Central memory CD8-positive, alpha-beta T cell (primary cell): ENCODE measurements at regions not wholly inside any gene's neighbourhood (a gene's known extent, or its start where the extent isn't known, plus 50 kb on each side); places are given as distances from the start of the nearest gene placed in this dataset.

Experiments used
- ATAC-seq: fragments of 150-1000 bp; cut with Tn5 transposase; replicated peaks from 2 replicates; pipeline ENCODE4 v1.10.0; 2022; ENCODE audit warnings: mild to moderate bottlenecking, moderate FRiP score, moderate number of reproducible peaks; ENCODE audit not compliant: poor library complexity, severe bottlenecking; ENCODE audit errors: extremely low read depth
- DNase-seq, 2 donors: peaks; one replicate each; pipeline ENCODE4 v3.0.0; 2021; ENCODE audit warnings: low spot score in 2 of 2
- H3K27ac Mint-ChIP-seq: one replicate; pipeline ENCODE4 v1.8.0; 2022; ENCODE audit warnings: low read depth, mild to moderate bottlenecking, moderate library complexity, mixed read lengths
- H3K27me3 Mint-ChIP-seq: one replicate; pipeline ENCODE4 v1.8.0; 2022; ENCODE audit warnings: mixed read lengths
- H3K36me3 Mint-ChIP-seq: one replicate; pipeline ENCODE4 v1.8.0; 2022; ENCODE audit warnings: mild to moderate bottlenecking, moderate library complexity, mixed read lengths; ENCODE audit not compliant: insufficient read depth
- H3K4me1 Mint-ChIP-seq: one replicate; pipeline ENCODE4 v1.8.0; 2022; ENCODE audit warnings: mixed read lengths
- H3K4me3 Mint-ChIP-seq: one replicate; pipeline ENCODE4 v1.8.0; 2022; ENCODE audit warnings: mild to moderate bottlenecking, moderate library complexity, mixed read lengths
- H3K9me3 Mint-ChIP-seq: one replicate; pipeline ENCODE4 v1.8.0; 2022; ENCODE audit warnings: mixed read lengths

DNA sequence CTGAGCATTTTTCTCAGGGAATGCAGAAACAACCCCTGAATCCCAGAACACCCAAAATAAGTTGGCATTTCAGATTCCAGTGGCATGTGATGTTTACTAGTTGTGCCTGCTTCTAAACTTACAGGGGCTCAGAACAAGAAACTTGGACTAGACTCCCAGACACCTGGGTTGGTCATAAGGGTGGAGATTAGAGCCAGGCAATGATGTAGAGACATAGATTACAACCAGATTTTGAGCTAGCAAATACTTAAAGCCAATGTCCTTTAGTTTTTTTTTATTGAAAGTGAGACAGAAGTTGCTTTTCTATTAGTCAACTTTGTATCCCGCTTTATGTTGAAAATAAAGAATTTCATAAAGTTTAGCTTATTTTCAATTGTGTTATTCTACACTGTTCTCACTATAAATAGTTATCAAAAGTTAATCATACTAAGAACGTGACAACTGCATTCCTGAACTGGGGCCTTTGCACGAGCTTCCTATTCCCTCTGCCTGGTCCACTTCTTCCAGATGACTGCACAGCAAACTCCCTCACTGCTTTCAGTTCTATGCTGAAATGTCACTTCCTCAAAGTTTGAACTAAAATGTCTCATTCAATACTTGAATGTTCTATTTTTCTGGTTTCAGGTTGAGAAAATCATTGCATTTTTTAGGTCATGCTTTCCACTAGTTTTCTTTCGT lies 224.7 kb upstream of the PPP1R2C start:
- no peak overlapping the region for H3K27ac Mint-ChIP-seq
- ATAC-seq (no peak), DNase-seq (no peak)
- peaks cover 1% of the 10 kb centered on the region for H3K36me3 Mint-ChIP-seq
- H3K4me1 Mint-ChIP-seq: no peaks in the 10 kb centered on the region
- H3K4me3 Mint-ChIP-seq: no peak overlapping the region
- H3K27me3 Mint-ChIP-seq: no peaks in the 10 kb centered on the region
- no peaks in the 10 kb centered on the region for H3K9me3 Mint-ChIP-seq

DNA sequence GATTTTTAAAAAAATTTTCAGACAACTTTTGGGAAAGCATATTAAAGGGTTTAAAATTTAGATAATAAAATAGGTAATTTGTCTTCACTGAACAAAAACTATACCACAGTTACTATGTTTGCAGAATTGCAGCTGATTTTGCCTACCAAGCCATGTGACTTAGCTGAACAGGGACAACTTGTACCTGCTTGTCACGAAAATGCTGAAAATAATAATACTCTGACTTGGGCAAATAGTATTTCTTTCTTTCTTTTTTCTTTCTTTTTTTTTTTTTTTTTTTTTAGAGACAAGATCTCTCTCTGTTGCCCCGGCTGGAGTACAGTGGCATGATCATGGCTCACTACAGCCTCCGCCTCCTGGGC lies 225.2 kb upstream of the PPP1R2C start:
- Mint-ChIP-seq H3K4me1 (no peaks in the 10 kb centered on the region), H3K9me3 (no peaks in the 10 kb centered on the region), H3K27me3 (no peaks in the 10 kb centered on the region), H3K4me3 (no peak overlapping the region), H3K36me3 (peaks cover 1% of the 10 kb centered on the region), H3K27ac (no peak overlapping the region)
- ATAC-seq (no peak), DNase-seq (no peak)

DNA sequence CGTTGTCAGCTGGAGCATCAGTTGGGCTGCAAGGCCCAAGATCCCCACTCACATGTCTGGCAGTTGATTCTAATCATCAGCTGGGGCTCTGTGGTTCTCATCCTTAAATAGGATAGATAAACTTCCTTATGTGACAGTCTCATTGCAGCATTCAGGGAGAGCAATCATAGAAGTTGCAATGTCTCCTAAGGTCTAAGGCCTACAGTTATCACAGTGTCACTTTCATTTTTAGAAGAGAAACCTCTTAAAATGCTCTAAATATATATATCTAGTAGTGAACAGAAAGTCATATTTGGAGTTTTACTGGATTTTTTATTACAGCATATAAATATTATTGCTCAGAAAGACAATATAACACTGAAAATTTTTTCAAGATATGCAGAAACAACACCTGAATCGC lies 226.0 kb upstream of the PPP1R2C start:
- Mint-ChIP-seq H3K36me3 (peaks cover 1% of the 10 kb centered on the region), H3K4me3 (no peak overlapping the region), H3K4me1 (no peaks in the 10 kb centered on the region), H3K27ac (no peak overlapping the region), H3K27me3 (no peaks in the 10 kb centered on the region), H3K9me3 (no peaks in the 10 kb centered on the region)
- ATAC-seq (no peak), DNase-seq (no peak)

DNA sequence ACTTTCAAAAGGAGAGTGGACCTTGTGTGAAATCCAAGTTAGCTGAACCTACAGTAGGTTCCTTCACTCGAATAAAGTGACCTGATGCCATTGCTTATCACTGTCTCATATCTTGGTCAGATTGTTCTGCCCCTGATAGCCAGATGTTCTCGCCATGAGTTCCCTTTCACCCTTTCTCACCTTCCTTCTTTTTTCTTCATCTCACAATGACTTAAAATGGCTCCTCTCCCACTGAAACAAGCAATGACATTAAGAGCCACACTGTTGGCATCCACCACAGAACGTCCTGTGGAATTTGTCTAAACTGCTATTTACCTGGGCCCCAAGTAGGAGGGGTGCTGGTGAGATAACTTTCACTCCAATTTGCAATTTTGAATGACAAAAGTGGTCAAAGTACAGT lies 227.6 kb upstream of the PPP1R2C start:
- Mint-ChIP-seq H3K27me3 (no peaks in the 10 kb centered on the region), H3K36me3 (peaks cover 1% of the 10 kb centered on the region), H3K27ac (no peak overlapping the region), H3K4me3 (no peak overlapping the region), H3K4me1 (no peaks in the 10 kb centered on the region), H3K9me3 (no peaks in the 10 kb centered on the region)
- no peak for ATAC-seq
- no peak for DNase-seq

DNA sequence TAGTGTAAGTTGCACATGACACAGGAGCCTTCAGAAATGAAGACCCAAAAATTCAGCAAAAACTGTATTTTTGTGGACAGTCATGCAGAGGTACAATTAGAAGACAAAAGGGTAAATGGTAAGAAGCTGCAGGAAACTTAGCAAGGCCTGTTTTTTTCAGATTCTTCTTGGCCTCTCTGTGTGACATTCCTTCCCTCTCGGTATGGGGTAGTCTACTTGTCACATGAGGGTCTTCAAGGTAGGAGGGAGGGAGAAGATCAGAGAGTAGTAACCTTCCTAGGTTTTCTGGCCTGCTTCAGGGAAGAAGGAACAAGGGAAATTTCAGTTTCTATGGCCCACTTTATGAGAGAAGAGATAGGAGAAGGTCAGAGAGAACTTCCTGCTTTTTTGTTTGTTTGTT lies 230.4 kb upstream of the PPP1R2C start:
- Mint-ChIP-seq H3K4me3 (no peak overlapping the region), H3K27me3 (no peaks in the 10 kb centered on the region), H3K4me1 (no peaks in the 10 kb centered on the region), H3K9me3 (no peaks in the 10 kb centered on the region), H3K36me3 (peaks cover 1% of the 10 kb centered on the region), H3K27ac (no peak overlapping the region)
- DNase-seq (no peak), ATAC-seq (no peak)

DNA sequence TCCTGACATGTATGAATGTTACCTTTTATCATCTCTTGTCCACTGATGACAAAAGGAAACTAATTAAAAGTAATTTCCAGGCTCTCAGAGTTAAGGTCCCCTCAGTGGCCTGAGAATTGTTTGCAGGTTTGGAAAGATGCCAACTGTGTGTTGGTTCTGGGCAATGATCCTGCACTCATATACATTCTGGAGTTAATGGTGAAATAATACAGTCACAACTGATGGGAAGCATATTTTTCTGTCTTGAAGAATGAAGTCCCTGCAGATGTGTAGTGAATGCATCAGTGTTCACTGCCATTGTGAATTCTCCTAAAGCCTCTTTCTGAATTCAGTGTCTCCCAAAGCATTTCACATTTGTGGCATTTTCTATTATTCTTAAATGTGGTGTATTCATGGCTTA lies 238.1 kb upstream of the PPP1R2C start:
- ATAC-seq: no peak
- DNase-seq: no peak
- H3K27me3 Mint-ChIP-seq: no peaks in the 10 kb centered on the region
- H3K4me1 Mint-ChIP-seq: no peaks in the 10 kb centered on the region
- no peak overlapping the region for H3K4me3 Mint-ChIP-seq
- no peaks in the 10 kb centered on the region for H3K36me3 Mint-ChIP-seq
- no peaks in the 10 kb centered on the region for H3K9me3 Mint-ChIP-seq
- no peak overlapping the region for H3K27ac Mint-ChIP-seq

DNA sequence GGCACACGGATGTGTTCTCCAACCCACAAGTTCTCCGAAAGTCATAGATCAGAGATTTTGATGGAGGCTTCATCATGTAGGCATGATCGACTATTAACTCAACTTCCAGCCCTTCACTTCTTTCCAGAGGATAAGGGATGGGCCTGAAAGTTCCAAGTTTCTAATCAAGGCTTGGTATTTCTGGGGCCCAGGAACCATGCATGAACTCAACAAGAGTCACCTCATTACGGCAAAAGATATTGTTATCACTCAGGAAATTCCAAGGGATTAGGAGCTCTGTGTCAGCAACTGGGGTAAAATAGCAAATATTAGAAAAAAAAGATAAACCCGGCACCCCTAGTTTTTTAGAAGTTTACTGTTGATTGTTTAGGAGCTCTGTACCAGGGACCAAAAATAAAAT lies 240.1 kb upstream of the PPP1R2C start:
- no peak overlapping the region for H3K27ac Mint-ChIP-seq
- DNase-seq: no peak
- no peak overlapping the region for H3K4me3 Mint-ChIP-seq
- H3K4me1 Mint-ChIP-seq: no peaks in the 10 kb centered on the region
- no peaks in the 10 kb centered on the region for H3K9me3 Mint-ChIP-seq
- no peaks in the 10 kb centered on the region for H3K36me3 Mint-ChIP-seq
- ATAC-seq: no peak
- H3K27me3 Mint-ChIP-seq: no peaks in the 10 kb centered on the region

DNA sequence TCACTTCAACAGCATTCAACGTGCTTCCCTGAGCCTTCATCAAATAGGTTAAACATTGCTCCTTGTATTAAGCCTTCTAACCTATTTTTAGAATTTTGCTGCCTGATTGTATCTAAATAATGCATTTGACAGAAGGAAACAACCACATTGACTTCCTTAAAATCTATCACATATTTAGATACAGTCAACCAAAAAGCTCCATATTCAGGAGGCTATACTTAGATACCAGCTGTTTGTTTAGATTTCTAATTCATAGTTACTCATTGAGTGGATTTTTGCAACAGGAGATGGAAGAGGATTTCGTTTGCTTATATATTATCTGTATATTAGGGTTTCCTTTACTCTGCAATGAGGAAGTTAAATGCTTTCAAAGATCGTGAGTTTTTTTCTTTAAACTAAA lies 241.1 kb upstream of the PPP1R2C start:
- no peaks in the 10 kb centered on the region for H3K9me3 Mint-ChIP-seq
- no peak overlapping the region for H3K27ac Mint-ChIP-seq
- no peaks in the 10 kb centered on the region for H3K36me3 Mint-ChIP-seq
- no peaks in the 10 kb centered on the region for H3K27me3 Mint-ChIP-seq
- H3K4me3 Mint-ChIP-seq: no peak overlapping the region
- no peak for DNase-seq
- no peak for ATAC-seq
- H3K4me1 Mint-ChIP-seq: no peaks in the 10 kb centered on the region

DNA sequence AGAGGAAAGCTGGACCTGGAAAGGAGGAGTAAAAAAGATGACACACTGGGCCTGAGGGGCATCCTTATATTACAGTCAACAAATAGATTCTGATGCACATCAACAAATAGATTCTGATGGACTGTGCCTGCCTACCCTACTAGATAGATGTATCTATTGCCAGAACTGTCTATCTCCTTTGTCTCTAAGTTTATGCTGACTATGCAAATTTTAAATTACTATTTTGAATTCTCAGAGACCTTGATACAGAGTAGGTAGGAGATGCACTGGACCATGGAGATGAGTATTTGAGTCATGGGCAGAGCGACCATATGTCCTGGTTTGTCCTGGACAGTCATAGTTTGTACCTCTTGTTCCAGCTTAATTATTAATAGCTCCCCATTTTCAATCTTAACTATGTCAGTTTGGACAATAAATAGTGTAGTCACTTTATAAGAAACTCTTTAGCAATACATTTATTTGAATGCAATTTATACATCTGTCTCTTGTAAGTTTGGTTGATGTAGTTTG lies 247.9 kb upstream of the PPP1R2C start:
- H3K36me3 Mint-ChIP-seq: no peaks in the 10 kb centered on the region
- H3K4me3 Mint-ChIP-seq: no peak overlapping the region
- no peaks in the 10 kb centered on the region for H3K9me3 Mint-ChIP-seq

DNA sequence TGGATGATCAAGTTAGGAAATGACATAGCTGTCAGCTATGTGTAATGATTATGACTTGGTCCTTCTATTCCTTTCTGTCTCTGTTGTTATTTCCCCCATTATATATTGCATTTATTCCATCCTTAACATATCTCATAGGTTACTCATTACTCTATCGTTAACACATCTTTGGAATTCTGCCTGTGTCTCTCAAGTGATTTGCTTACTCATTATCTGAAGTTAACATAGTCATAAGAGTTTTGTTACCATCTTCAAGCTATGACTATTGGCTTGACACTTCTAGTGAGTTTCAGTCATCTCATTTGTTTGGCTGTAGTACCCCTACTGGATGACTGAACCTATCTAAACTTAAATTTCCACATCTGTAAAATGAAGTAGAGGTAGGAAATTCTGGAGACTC lies 286.1 kb upstream of the PPP1R2C start:
- no peak overlapping the region for H3K4me3 Mint-ChIP-seq
- H3K9me3 Mint-ChIP-seq: no peaks in the 10 kb centered on the region
- ATAC-seq: no peak
- DNase-seq: no peak
- no peaks in the 10 kb centered on the region for H3K4me1 Mint-ChIP-seq
- no peaks in the 10 kb centered on the region for H3K36me3 Mint-ChIP-seq
- no peaks in the 10 kb centered on the region for H3K27me3 Mint-ChIP-seq
- H3K27ac Mint-ChIP-seq: no peak overlapping the region

More for the DNA sequence above, 247.9 kb upstream of the PPP1R2C start:
- no peaks in the 10 kb centered on the region for H3K4me1 Mint-ChIP-seq
- ATAC-seq: no peak
- H3K27ac Mint-ChIP-seq: no peak overlapping the region
- DNase-seq: no peak
- no peaks in the 10 kb centered on the region for H3K27me3 Mint-ChIP-seq

DNA sequence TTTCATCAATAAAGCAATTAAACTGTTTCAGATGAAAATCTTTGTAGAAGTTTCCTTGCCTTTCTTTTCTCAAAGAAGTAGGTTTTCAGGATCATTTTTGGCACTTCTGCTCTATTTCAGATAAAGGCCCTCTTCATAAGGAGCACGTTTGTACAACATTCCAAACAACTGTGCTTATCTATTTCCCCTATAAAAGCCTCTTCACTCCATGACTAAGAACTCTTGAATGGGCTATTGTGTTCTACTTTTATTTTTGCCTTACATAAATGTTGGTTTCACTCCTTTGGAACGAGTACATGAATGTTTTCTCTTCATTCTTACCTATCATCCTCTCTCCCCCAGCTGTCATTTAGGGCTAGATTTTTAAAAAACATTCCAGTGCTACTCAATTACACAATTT lies 288.0 kb upstream of the PPP1R2C start:
- ATAC-seq (no peak), DNase-seq (no peak)
- no peaks in the 10 kb centered on the region for H3K4me1 Mint-ChIP-seq
- H3K4me3 Mint-ChIP-seq: no peak overlapping the region
- H3K36me3 Mint-ChIP-seq: no peaks in the 10 kb centered on the region
- no peaks in the 10 kb centered on the region for H3K27me3 Mint-ChIP-seq
- no peak overlapping the region for H3K27ac Mint-ChIP-seq
- no peaks in the 10 kb centered on the region for H3K9me3 Mint-ChIP-seq

DNA sequence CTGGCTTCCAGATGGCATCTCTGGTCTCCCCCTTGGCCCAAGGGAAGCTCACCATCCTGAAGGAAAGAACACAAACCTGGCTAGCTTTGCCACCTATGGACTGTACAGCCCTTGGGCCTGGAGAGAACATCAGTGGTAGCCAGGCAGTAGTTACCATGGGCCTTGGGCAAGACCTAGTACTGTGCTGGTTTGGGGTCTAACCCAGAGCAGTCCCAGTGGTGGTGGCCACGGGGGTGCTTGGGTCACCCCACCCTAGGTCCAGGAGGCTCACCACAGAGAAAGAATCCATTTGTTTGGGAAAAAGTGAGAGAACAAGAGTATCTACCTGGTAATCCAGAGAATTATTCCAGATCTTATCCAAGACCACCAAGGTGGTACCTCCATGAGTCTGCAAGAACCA lies 290.7 kb upstream of the PPP1R2C start:
- no peaks in the 10 kb centered on the region for H3K36me3 Mint-ChIP-seq
- no peaks in the 10 kb centered on the region for H3K4me1 Mint-ChIP-seq
- ATAC-seq: no peak
- H3K27me3 Mint-ChIP-seq: no peaks in the 10 kb centered on the region
- no peak for DNase-seq
- no peak overlapping the region for H3K27ac Mint-ChIP-seq
- H3K4me3 Mint-ChIP-seq: no peak overlapping the region
- no peaks in the 10 kb centered on the region for H3K9me3 Mint-ChIP-seq

DNA sequence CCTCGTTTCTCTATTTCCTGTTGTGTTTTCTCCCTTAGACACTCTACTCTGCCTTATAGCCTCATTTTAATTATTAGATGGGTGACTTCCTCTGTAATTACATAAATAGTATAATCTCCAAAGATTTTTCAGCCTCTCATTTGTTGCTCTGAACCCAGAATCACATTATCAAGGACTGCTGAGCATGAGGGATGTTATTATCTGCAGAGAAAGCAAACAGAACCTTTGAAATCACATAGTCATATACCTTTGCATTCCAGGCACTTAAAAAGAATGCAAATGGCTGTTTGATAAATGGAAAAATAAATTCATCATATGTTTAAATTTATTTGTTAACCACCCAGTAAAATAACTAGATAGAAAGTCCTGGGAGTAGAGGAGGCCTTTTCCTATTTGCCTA lies 305.1 kb upstream of the PPP1R2C start:
- H3K4me3 Mint-ChIP-seq: no peak overlapping the region
- H3K4me1 Mint-ChIP-seq: no peaks in the 10 kb centered on the region
- H3K36me3 Mint-ChIP-seq: no peaks in the 10 kb centered on the region
- H3K9me3 Mint-ChIP-seq: peaks cover 3% of the 10 kb centered on the region
- no peaks in the 10 kb centered on the region for H3K27me3 Mint-ChIP-seq
- no peak overlapping the region for H3K27ac Mint-ChIP-seq
- no peak for ATAC-seq
- DNase-seq: no peak

DNA sequence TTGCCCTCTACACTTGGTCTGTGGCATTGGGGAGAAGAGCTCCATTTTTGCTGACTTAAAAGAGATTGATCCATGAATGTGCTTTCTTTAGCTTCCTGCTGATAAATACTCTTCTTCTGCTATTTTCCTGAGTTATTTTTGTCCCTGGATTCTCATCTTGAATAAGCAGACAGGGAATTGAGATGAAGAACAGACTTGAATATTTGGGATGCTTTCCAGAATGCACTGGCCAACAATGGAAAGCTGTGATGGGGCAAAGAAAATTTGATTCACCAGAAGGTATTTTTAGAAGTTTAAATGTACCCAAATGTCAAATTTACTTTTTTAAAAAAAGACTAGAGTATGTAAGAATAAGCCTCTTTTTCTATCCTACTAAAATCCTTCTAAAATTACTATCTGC lies 309.9 kb upstream of the PPP1R2C start:
- no peak for DNase-seq
- Mint-ChIP-seq H3K4me3 (no peak overlapping the region), H3K4me1 (no peaks in the 10 kb centered on the region), H3K27ac (no peak overlapping the region), H3K9me3 (no peaks in the 10 kb centered on the region), H3K36me3 (no peaks in the 10 kb centered on the region), H3K27me3 (no peaks in the 10 kb centered on the region)
- ATAC-seq: no peak
